Anterior cingulate cortex (tissue), 58 donors: ENCODE measurements at regions not wholly inside any gene's neighbourhood (a gene's known extent, or its start where the extent isn't known, plus 50 kb on each side); places are given as distances from the start of the nearest gene placed in this dataset.

Source experiments
- DNase-seq, 58 donors: peaks; one replicate each; lab custom pipeline; 2025; lab: John Stamatoyannopoulos, UW

- no peak for DNase-seq
Measured at GRCh38 chr4:54482529-54483200, 175.1 kb upstream of the KIT start.

DNA sequence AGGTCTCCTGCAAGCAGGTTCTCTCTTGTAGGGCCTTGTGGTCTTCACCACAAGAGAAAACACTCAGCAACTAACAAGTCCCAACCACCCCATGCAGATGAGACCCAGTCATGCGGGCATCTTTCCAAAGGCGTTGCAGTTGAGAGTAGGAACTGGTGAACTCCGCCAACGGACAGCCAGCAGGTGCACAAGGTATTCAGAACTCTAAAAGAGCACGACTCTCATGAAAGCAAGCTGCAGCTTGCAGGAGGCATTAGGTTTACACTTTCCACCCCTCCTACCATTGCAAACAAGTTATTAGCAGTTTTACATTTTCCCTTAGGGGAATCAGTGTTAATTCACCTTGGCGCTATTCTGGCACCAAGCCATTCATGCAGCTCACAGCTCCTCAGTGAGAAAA, 173.4 kb upstream of the KIT start:
- DNase-seq = no peak

DNA sequence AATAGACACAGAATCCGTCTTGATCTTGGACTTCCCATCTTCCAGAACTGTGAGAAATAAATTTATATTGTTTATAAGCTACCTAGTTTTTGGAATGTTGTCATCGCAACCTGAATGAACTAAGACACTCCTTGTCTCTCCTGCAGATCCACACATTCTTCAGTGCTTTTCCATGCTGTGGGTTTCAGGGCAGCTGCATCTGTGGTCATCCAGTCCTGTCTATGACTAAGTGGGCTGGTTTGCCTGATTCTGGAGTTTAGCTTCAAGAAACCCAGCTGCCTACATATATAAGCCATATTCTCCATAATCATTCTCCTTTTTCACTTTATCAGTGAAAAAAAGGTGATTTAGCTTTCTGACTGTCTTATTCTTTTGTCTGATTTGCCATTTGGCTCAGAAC, 170.3 kb upstream of the KIT start:
- no peak for DNase-seq

DNA sequence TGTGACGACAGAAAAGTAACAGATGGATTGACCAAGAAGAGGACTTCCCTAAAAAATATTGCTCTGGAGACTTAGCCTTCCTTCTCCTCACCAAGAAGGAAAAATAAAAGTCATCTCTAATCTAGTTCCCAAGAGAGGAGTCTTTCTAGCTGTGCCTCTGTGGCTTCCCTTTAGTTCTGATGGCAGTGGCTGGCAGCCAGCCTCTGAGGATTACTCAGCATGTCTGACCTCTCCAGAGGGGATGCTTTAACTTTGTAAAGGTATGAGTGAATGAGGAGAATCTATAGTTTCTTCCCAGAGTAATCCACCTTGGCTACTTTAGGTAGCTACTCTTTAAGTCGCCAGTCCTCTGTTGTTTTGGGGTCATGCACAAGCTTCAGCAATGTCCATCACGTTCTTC, 163.9 kb upstream of the KIT start:
- DNase-seq = no peak

- DNase-seq = no peak
Measured at GRCh38 chr4:54495091-54495490, 162.7 kb upstream of the KIT start.

DNA sequence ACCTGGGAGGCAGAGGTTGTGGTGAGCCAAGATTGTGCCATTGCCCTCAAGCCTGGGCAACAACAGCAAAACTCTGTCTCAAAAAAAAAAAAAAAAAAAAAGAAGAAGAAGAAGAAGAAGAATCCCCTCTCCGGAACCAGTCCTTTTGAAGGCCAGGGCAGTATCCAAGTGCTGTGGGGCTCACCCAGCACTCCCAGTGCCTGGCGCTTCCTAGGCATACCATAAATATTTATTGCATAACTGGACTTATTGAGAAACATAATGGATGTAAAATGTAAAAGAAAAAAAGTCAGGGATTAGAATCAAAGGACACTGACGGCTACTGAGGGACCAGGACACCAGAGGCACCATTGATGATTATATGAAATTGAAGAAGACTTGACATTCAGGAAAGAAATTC, 162.1 kb upstream of the KIT start:
- DNase-seq = no peak

GRCh38 chr4:54496412-54496811, 161.3 kb upstream of the KIT start:
- no peak for DNase-seq

- no peak for DNase-seq
Measured at GRCh38 chr4:54497947-54498346, 159.8 kb upstream of the KIT start.

- DNase-seq = no peak
Measured at GRCh38 chr4:54498661-54499111, 159.1 kb upstream of the KIT start.

GRCh38 chr4:54499308-54500074, 158.3 kb upstream of the KIT start:
- DNase-seq = no peak

- DNase-seq = no peak
Measured at GRCh38 chr4:54505362-54505761, 152.4 kb upstream of the KIT start.

GRCh38 chr4:54505996-54506395, 151.8 kb upstream of the KIT start:
- no peak for DNase-seq

GRCh38 chr4:54509057-54509456, 148.7 kb upstream of the KIT start:
- DNase-seq = no peak

- no peak for DNase-seq
Measured at GRCh38 chr4:54513204-54513603, 144.6 kb upstream of the KIT start.

GRCh38 chr4:54513741-54514140, 144.0 kb upstream of the KIT start:
- DNase-seq = no peak

- no peak for DNase-seq
Measured at GRCh38 chr4:54516556-54517215, 141.1 kb upstream of the KIT start.

- DNase-seq = no peak
Measured at GRCh38 chr4:54517781-54518444, 139.8 kb upstream of the KIT start.

- no peak for DNase-seq
Measured at GRCh38 chr4:54525602-54526001, 132.2 kb upstream of the KIT start.

DNA sequence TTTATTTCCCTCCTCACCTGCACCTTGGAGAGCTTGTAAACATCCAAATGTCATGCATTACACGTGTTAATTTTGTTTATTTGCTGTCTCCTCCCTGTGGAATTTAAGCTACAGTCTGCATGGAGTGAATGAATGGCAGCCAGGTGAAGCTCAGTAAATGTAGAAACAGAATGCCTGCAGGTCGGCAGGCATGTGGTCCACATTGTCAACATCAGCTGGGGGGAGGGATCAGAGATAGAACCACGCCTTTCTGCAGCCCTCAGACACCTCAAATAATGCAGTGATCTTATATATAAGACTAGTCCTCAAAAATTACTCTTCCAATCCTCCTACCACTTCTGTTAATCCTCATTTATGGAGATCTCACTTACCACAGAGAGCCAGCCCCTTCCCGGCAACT, 131.2 kb upstream of the KIT start:
- no peak for DNase-seq

DNA sequence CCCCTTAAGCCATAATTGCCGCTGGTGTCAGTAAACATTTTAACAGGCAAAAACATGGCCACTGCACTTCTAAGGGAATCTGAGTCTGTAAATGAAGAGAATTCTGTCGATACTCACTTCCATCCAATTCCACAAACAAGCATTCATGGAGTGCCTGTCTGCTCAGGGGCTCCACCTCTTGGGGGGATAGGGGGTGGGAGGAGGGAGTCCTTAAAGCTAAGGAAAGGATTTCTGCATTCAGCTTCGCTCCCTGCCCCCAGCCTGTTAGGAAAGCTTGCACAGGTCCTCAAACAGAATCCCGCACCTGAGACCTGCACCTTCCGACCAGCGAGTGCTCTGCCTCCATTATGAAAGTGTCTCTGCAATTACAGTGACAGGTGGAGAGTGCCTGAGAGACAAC, 130.2 kb upstream of the KIT start:
- DNase-seq = no peak

- DNase-seq = peak in 50 of 58 donors; percentile 2 to 71 (median 28)
Measured at GRCh38 chr4:54539500-54540029, 118.2 kb upstream of the KIT start.
